ENCODE measurements at regions not wholly inside any gene's neighbourhood (a gene's known extent, or its start where the extent isn't known, plus 50 kb on each side); places are given as distances from the start of the nearest gene placed in this dataset.

DNA sequence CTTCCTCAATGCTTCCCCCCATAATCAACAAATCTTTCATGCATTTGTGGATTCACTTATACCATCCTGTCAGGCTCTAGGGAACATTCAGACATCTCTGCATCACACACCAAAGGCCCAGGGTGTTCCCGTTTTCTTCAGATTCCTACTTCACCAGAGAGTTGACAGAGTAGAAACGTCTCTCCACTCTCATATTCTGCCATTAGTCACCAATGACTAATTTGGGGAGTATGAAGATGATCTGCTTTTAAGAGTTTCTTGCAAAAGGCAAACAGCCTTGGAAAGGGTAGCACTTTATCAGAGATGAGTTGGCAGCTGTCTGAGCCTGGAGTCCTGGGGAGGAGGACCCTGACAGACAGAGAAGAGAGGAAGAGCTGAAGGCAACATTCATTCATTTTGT, 55.8 kb upstream of the DGKG start:
- Histone ChIP-seq H3K4me1 (peaks cover 0 to 26% (median 14%) of the 10 kb centered on the region in 4 donors), H3K27me3 (no peaks in the 10 kb centered on the region), H3K9me3 (no peaks in the 10 kb centered on the region), H3K27ac (no peak overlapping the region), H3K36me3 (no peaks in the 10 kb centered on the region), H3K4me3 (no peak overlapping the region)
- intact Hi-C loops (cut with DNase I; ENCODE audit: low total_unique reads): no loop called here
- DNase-seq: no peak
- no peak for TF ChIP-seq CTCF (IDR thresholded peaks at IDR 0.05)

- Histone ChIP-seq H3K9me3 (no peaks in the 10 kb centered on the region), H3K36me3 (no peaks in the 10 kb centered on the region), H3K4me3 (peak overlapping the region in 1 of 2 donors; percentile 52), H3K27me3 (no peaks in the 10 kb centered on the region), H3K27ac (peak overlapping the region; percentile 80 to 83), H3K4me1 (peaks cover 0 to 26% (median 14%) of the 10 kb centered on the region in 4 donors)
- no peak for TF ChIP-seq CTCF (IDR thresholded peaks at IDR 0.05)
- DNase-seq: no peak
- intact Hi-C loops (cut with DNase I; ENCODE audit: low total_unique reads): no loop called here
Measured at GRCh38 chr3:186414735-186415419, 52.8 kb upstream of the DGKG start.

GRCh38 chr3:186413615-186414415, 51.8 kb upstream of the DGKG start:
- intact Hi-C loops (cut with DNase I; ENCODE audit: low total_unique reads): no loop called here
- Histone ChIP-seq H3K4me1 (peaks cover 0 to 30% (median 14%) of the 10 kb centered on the region in 4 donors), H3K27me3 (no peaks in the 10 kb centered on the region), H3K36me3 (no peaks in the 10 kb centered on the region), H3K4me3 (peak overlapping the region; percentile 45 to 52), H3K9me3 (no peaks in the 10 kb centered on the region), H3K27ac (peak overlapping the region; percentile 80 to 83)
- peak; percentile 66 to 84 for DNase-seq
- TF ChIP-seq CTCF (IDR thresholded peaks at IDR 0.05): no peak

DNA sequence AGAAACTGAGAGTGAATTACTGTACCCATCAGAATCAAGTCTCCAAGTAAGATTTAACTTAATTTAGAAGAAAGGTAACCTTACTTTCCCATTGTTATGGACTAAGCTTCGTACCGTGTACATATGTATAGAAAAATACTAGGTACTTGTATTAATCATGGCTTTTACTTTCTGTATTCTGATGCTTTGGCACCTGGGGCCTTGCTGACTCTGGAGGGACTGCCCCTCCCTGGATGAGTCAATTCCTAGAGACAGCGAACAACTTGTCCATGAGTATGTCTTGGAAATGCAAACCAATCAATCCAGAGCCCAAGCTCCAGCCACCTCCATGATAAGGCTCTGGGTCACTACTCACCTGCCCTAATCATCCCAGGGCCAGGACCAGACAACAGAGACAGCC, 50.0 kb upstream of the DGKG start:
- no peak for DNase-seq
- TF ChIP-seq CTCF (IDR thresholded peaks at IDR 0.05): no peak
- peaks cover 0 to 49% (median 26%) of the 10 kb centered on the region in 4 donors for H3K4me1 ChIP-seq
- H3K36me3 ChIP-seq: no peaks in the 10 kb centered on the region
- intact Hi-C loops (cut with DNase I; ENCODE audit: low total_unique reads): no loop called here
- no peaks in the 10 kb centered on the region for H3K9me3 ChIP-seq
- H3K27me3 ChIP-seq: no peaks in the 10 kb centered on the region
- no peak overlapping the region for H3K27ac ChIP-seq
- no peak overlapping the region for H3K4me3 ChIP-seq
